SKM-1 (cell line): ENCODE measurements at regions not wholly inside any gene's neighbourhood (a gene's known extent, or its start where the extent isn't known, plus 50 kb on each side); places are given as distances from the start of the nearest gene placed in this dataset.
"Not testable (repeated sequence)": the region's sequence is repeated elsewhere in the genome, so short reads cannot be mapped to it uniquely, and the experiment has no call there.

Source experiments
- DNase-seq: peaks from one replicate; lab custom pipeline; 2025; ENCODE audit not compliant: unreplicated experiment; lab: John Stamatoyannopoulos, UW

GRCh38 chr19:27843861-27844260 lies 1369.1 kb downstream of the UQCRFS1 start:
- no peak for DNase-seq

GRCh38 chr19:27833031-27833430 lies 1379.9 kb downstream of the UQCRFS1 start:
- no peak for DNase-seq

- no peak for DNase-seq
Observed at GRCh38 chr19:27828829-27829228, 1384.1 kb downstream of the UQCRFS1 start.

- no peak for DNase-seq
Observed at GRCh38 chr19:27824108-27824507, 1388.8 kb downstream of the UQCRFS1 start.

- no peak for DNase-seq
Observed at GRCh38 chr19:27822336-27822735, 1390.6 kb downstream of the UQCRFS1 start.

GRCh38 chr19:27821418-27822018 lies 1391.4 kb downstream of the UQCRFS1 start:
- DNase-seq = no peak

GRCh38 chr19:27815985-27816384 lies 1397.0 kb downstream of the UQCRFS1 start:
- no peak for DNase-seq

- not testable (repeated sequence) for DNase-seq
Observed at GRCh38 chr19:27814834-27815233, 1398.1 kb downstream of the UQCRFS1 start.

- DNase-seq = not testable (repeated sequence)
Observed at GRCh38 chr19:27814274-27814673, 1398.7 kb downstream of the UQCRFS1 start.

- DNase-seq = no peak
Observed at GRCh38 chr19:27806471-27807070, 1406.4 kb downstream of the UQCRFS1 start.

GRCh38 chr19:27805848-27806247 lies 1407.1 kb downstream of the UQCRFS1 start:
- no peak for DNase-seq

- not testable (repeated sequence) for DNase-seq
Observed at GRCh38 chr19:27802293-27802692, 1410.7 kb downstream of the UQCRFS1 start.

GRCh38 chr19:27796540-27796939 lies 1416.4 kb downstream of the UQCRFS1 start:
- DNase-seq = no peak

GRCh38 chr19:27796073-27796472 lies 1416.9 kb downstream of the UQCRFS1 start:
- no peak for DNase-seq

- no peak for DNase-seq
Observed at GRCh38 chr19:27795369-27795768, 1417.6 kb downstream of the UQCRFS1 start.

GRCh38 chr19:27794494-27795042 lies 1418.4 kb downstream of the UQCRFS1 start:
- DNase-seq = no peak

GRCh38 chr19:27793644-27794493 lies 1419.1 kb downstream of the UQCRFS1 start:
- peak; percentile 83 for DNase-seq

GRCh38 chr19:27793128-27793643 lies 1419.8 kb downstream of the UQCRFS1 start:
- peak; percentile 90 for DNase-seq

- no peak for DNase-seq
Observed at GRCh38 chr19:27792576-27793127, 1420.3 kb downstream of the UQCRFS1 start.

- DNase-seq = no peak
Observed at GRCh38 chr19:27780367-27781075, 1432.4 kb downstream of the UQCRFS1 start.

GRCh38 chr19:27779954-27780353 lies 1433.0 kb downstream of the UQCRFS1 start:
- DNase-seq = peak; percentile 61
